C4-2B (cell line): ENCODE measurements at regions not wholly inside any gene's neighbourhood (a gene's known extent, or its start where the extent isn't known, plus 50 kb on each side); places are given as distances from the start of the nearest gene placed in this dataset.

Experiments used
- H3K27ac ChIP-seq: fragments of 450-650 bp; 2 replicates; pipeline ENCODE4 v1.5.1; 2017
- CTCF ChIP-seq: fragments of 450-650 bp; conservative IDR thresholded peaks from 2 replicates; pipeline ENCODE4 v1.5.1; 2017; ENCODE audit warnings: mild to moderate bottlenecking
- ZFX ChIP-seq: fragments of 450-650 bp; IDR thresholded peaks from 2 replicates; pipeline ENCODE4 v1.6.1; 2017

GRCh38 chr5:4048398-4048797 lies 452.8 kb downstream of the IRX1 start:
- H3K27ac ChIP-seq: no peak overlapping the region
- TF ChIP-seq CTCF: no peak

GRCh38 chr5:4050203-4050602 lies 454.6 kb downstream of the IRX1 start:
- no peak overlapping the region for H3K27ac ChIP-seq
- TF ChIP-seq CTCF: no peak
- TF ChIP-seq ZFX: no peak

- no peak overlapping the region for H3K27ac ChIP-seq
- TF ChIP-seq ZFX (no peak), CTCF (no peak)
Measured at GRCh38 chr5:4053136-4053535, 457.5 kb downstream of the IRX1 start.

GRCh38 chr5:4054092-4054491 lies 458.5 kb downstream of the IRX1 start:
- H3K27ac ChIP-seq: no peak overlapping the region
- no peak for TF ChIP-seq CTCF
- no peak for TF ChIP-seq ZFX

GRCh38 chr5:4058899-4059298 lies 463.3 kb downstream of the IRX1 start:
- H3K27ac ChIP-seq: no peak overlapping the region
- TF ChIP-seq ZFX (no peak), CTCF (no peak; the same call in 1 of the 2 replicates)

GRCh38 chr5:4065472-4066320 lies 470.1 kb downstream of the IRX1 start:
- H3K27ac ChIP-seq: no peak overlapping the region

More at GRCh38 chr5:4065472-4066320, 470.1 kb downstream of the IRX1 start:
- TF ChIP-seq CTCF: no peak
- TF ChIP-seq ZFX: no peak
